CD1c-positive myeloid dendritic cell (primary cell): ENCODE measurements at regions not wholly inside any gene's neighbourhood (a gene's known extent, or its start where the extent isn't known, plus 50 kb on each side); places are given as distances from the start of the nearest gene placed in this dataset.

ENCODE experiments used
- DNase-seq: peaks from one replicate; pipeline ENCODE4 v3.0.0-alpha.2; 2016; ENCODE audit errors: extremely low spot score

- peak; percentile 80 for DNase-seq
Measured at GRCh38 chr13:28573595-28574373, 78.9 kb upstream of the FLT1 start.

DNA sequence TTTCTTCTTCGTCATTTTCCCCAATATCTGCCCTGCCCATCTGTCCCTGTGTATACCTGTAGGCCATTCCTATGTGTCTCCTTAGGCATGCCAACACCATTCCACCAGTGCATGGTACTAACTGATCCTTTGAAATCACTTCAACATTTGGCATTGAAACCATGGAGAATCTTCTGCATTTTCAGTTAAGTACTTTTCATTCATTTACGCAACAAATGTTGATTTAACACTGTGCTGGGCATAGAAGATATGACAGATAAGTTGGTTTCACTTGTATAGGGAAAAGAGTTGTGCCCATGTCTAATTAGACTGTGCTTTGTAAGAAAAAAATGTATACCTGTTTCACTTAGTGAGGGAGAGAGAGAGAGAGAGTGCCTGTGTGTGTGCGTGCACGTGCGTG is 77.9 kb upstream of the FLT1 start:
- no peak for DNase-seq

- peak; percentile 23 for DNase-seq
Measured at GRCh38 chr13:28570356-28570755, 75.4 kb upstream of the FLT1 start.

DNA sequence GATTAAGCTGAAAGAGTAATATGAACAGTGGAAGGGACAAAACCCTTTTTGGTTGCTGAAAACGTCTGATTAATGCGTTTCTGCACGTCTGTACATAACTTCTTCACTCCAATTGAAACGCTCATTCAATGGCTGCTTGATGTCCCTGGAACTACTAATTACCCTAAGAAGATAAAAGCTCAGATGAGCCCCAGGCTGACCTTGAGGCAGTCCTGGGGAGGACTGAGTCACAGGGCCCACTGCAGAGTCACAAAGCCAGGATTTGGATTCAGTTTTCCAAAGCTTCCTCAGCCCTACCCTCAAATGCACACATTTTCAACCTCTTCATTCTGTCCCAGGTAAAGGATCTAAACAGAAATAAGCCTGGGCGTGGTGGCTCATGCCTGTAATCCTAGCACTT is 75.0 kb upstream of the FLT1 start:
- DNase-seq, result no peak

DNA sequence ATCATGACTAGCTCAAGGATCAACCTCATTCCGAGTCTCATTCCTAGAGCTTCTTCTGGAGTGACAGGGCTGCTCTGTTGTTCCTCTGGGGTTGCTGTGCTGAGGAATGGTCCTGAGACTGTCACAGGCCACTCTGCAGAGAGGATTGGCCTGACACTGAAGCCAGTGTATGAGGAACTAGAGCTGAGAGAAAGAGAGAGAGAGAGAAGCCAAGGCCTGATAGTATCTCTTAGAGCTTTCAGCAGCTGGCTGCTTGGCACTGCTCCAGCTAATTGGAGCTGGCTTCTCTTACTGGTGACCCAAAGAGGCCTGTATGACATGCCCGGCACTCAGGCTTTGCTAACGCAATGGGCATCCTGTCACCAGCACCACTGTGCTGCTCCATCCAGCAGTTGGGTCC is 73.4 kb upstream of the FLT1 start:
- DNase-seq, result no peak

DNA sequence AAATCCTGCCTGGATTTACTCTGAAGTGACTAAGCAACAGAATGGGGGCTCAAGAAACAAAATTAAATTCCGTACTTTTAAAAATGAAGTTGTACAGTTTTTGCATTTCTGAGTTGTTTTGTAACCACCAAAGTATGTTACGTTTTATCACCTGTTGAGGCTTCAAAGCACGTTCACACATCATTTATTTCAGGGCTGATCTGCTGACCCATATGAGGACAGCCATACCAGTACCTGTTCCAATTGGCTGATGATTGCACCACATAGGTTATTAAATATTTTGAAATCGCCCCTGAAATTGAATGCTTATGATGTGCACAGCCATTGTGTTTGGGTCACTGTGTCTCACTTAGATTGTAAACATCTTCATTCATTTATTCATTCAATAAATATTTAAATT is 72.0 kb upstream of the FLT1 start:
- DNase-seq, result no peak

- DNase-seq, result no peak
Measured at GRCh38 chr13:28566283-28566682, 71.4 kb upstream of the FLT1 start.

DNA sequence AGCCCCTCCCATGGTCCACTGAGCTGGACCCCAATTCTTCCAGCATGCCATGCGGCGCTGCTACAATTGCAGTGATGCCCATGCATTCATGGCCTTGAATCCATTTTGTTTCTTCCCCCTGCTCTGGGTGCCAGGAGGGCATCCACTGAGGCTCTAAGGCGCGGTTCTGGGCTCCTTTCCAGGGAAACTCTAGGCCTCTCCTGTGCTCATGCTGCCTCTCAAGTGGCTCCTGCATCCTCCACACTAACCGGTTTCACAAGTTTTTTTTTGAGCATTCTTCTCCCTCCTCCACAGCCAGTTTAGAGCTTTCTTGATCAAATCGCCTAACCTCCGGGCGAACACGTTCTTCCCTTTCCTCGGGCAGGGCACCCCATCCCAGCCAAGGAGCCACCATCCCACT is 69.1 kb upstream of the FLT1 start:
- no peak for DNase-seq

- no peak for DNase-seq
Measured at GRCh38 chr13:28563609-28564008, 68.7 kb upstream of the FLT1 start.

DNA sequence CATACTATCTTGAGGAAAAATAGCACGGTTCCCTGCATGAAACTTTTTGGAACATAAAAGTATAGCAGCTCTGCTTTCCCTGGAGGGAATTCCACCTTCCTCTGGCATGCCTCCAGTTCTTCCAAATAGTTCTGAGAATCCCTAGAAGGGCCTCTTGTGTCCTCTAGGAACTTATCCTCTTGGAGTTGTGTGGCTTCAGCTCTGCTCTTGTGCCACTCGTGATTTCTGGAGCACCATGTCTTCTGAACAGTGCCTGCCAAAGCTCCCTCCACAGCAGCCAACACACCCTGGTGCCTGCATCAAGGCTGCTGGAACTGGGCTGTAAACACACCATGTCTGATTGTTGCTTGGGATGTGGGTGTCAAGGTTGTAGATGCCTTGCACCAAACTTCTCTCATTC is 65.7 kb upstream of the FLT1 start:
- no peak for DNase-seq

DNA sequence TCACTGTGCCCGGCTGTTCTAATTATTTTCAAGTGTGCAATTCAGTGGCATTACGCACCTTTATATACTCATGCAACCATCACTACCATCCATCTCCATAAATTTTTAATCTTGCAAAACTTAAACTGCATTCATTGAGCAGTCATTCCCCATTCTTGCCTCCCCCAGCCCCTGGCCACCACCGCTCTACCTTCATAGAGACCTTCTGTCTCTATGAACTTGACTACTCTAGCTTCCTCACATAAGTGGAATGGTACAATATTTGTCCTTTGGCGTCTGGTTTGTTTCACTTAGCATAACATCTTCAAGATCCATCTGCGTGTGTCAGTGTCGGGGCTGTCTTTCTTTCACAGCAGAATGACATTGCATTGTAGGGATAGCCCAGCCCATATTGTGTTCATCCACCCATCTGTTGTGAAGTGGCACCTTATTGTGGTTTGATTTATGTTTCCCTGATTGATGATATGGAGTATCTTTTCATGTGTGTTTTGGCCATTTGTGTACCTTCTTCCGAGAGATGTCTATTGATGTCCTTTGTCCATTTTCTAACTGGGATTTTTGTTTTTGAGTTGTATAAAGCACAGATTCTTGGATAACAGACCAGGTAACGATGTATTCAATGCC is 64.8 kb upstream of the FLT1 start:
- no peak for DNase-seq

- no peak for DNase-seq
Measured at GRCh38 chr13:28558567-28558966, 63.6 kb upstream of the FLT1 start.

DNA sequence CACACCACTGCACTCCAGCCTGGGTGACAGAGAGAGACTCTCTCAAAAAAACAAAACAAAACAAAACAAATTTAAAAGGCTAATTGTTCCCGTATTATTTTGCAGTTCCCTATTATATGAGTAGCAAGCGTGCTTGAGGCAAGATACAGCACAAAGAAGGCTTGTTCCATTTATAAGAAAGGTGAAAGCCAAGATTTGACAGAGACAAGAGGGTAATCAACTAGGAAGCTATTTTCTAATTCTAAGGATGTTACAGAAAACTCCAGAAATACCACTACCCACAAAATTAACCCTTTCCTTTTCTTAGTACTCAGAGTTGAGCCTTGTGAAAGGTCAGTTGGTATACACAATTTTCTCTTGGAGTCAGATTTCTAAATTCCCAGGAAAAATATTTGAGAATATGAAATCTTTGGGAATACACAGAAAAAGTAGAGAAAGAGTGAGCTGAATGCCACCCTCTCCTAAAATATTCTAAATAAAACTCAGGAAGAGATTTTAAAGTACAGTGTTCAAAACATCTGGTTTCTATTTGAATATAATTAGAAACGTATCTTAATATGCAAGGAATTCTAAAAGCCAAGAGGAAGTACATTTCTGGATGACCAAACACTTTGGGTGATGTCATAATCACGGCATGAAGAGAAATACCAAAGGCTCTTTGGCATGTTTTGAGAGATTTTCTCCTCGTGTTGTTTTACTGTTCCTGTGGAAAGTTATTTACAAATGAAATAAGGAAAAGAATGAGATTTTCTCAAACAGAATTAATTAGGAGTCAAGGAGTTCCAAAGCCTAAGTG is 63.0 kb upstream of the FLT1 start:
- DNase-seq, result peak; percentile 34

GRCh38 chr13:28555096-28555495 is 60.2 kb upstream of the FLT1 start:
- no peak for DNase-seq

DNA sequence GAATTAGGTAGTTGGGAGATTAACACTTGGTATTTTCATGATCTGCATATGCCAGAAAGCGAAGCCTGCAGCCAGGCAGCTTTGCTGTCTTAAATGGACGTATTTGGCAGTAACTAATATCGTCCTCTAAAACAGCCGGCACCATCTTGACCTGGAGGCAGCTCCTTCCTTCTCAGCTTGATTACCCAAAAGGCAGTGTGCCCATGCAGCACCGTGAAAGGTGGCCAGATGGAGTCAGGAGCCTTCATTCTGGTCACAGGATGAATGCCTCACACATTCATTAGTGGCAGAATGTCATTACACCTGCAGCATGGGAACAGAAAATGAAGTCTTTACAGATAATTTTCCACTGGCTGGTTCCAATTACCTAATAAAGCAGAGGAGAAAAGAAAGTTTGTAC is 59.0 kb upstream of the FLT1 start:
- DNase-seq, result no peak

DNA sequence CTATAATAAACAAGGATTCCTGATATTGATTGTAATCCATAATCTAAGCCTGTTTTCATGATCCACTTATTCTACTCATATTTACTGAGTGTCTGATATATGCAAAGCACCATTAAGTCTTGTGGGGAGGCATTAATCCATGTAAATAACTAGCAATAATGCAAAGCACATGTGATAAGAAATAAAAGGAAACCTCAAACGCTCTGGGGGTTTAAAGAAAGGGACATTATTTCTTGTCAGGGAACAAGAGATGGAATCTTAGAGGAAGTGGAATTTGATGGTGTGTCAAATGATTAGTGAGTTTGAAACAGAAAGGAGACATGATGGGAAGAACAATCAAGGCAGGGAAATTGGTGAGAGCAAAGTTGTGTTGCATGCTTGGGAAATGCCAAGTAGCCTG is 57.4 kb upstream of the FLT1 start:
- DNase-seq, result no peak

- peak; percentile 19 for DNase-seq
Measured at GRCh38 chr13:28551498-28551895, 56.6 kb upstream of the FLT1 start.

DNA sequence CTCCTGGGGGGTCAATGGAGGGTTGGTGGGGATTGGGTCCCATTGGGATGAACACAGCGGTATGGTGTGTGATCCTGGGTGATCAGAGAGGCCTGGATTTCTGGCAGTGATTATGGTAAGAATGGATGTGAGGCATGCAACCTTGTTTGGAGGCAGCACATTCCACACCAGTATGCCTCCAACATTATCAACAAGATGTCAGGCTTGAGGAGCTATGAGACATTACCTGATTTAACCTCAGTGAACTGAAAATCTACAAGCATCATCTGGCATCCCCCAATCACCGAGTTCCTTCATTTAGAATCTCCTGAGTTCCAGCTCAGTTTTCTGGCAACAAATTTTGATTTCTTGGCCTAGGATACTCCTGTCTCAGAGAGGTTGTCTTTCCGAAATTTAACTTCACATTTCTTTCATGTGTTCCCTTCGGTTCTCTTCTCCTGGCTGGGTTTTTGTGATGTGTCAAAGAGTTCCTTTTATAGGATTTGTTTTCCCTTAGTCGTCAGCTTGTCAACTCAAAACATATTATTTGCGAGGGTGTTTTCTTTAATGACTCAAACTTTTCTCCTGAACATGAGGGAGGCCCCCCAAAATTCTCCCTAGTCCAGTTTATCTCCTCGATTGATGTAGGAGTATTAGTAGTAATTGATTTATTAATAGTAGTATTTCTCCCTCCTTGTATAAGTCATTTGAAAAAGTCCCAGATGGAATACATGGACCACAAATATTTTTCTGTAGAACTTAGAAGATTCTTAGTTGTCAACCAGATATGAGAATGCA is 56.0 kb upstream of the FLT1 start:
- DNase-seq, result no peak

GRCh38 chr13:28550091-28550490 is 55.2 kb upstream of the FLT1 start:
- DNase-seq, result no peak

DNA sequence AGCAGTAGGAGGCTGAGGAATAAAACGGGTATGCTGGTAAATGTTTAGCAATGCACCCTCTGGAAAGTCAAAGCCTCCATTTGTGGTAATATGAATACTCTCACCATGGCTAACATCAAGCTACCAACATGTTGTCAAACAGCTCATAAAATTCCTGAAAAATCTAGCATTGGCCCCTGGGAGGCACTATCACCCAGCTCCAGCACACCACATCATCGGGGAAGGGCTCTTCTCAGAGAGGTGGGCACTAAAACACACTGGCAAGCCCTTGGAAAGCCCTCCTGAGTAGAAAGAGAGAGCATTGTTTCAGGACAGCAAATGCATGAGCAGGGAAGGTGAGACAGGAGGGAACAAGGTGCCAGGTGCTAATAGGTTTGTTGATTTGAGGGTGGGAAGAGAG is 53.9 kb upstream of the FLT1 start:
- no peak for DNase-seq

- DNase-seq, result no peak
Measured at GRCh38 chr13:28548468-28548867, 53.5 kb upstream of the FLT1 start.
